H1 (cell line): ENCODE measurements at regions not wholly inside any gene's neighbourhood (a gene's known extent, or its start where the extent isn't known, plus 50 kb on each side); places are given as distances from the start of the nearest gene placed in this dataset.

Source experiments
- CTCF ChIA-PET: fragments of 300-600 bp; sonication (Branson Sonifier 250); formaldehyde crosslinking; loops from one replicate; lab custom pipeline; 2021; ENCODE audit not compliant: partially characterized antibody; lab: Charles Lee
- POLR2A ChIA-PET: fragments of 300-600 bp; sonication (Branson Sonifier 250); formaldehyde crosslinking; loops from one replicate; lab custom pipeline; 2021; ENCODE audit warnings: inconsistent platforms; ENCODE audit not compliant: partially characterized antibody; lab: Charles Lee
- DNase-seq, 2 experiments: peaks; one replicate each; pipeline versions ENCODE4 v3.0.0 to v3.0.0-alpha.2; 2010 to 2022; ENCODE audit warnings: low spot score in 2 of 2, low read depth in 1 of 2, mixed read lengths in 1 of 2
- FAIRE-seq: peaks from 2 replicates; lab custom pipeline; 2011; peaks lifted over from hg19 to GRCh38; lab: Jason Lieb, UNC
- H2AFZ ChIP-seq: 2 replicates; pipeline ENCODE4 v1.8.1; 2012; ENCODE audit warnings: low read length, inconsistent platforms
- H2AK5ac ChIP-seq: 2 replicates; pipeline ENCODE4 v1.6.1; 2013; ENCODE audit warnings: low read depth, low read length
- H2BK120ac ChIP-seq: replicated peaks from 2 replicates; pipeline ENCODE3; 2013; ENCODE audit warnings: low read depth, low read length, inconsistent platforms
- H2BK12ac ChIP-seq: 2 replicates; pipeline ENCODE4 v1.6.1; 2013; ENCODE audit warnings: low read depth, low read length
- H2BK15ac ChIP-seq: 2 replicates; pipeline ENCODE4 v1.6.1; 2013; ENCODE audit warnings: low read length
- H2BK20ac ChIP-seq: 2 replicates; pipeline ENCODE4 v1.6.1; 2013; ENCODE audit warnings: low read length
- H2BK5ac ChIP-seq: 2 replicates; pipeline ENCODE4 v1.6.1; 2013; ENCODE audit warnings: low read depth, low read length
- H3K14ac ChIP-seq: 2 replicates; pipeline ENCODE4 v1.6.1; 2013; ENCODE audit warnings: inconsistent platforms; ENCODE audit not compliant: insufficient read length
- H3K18ac ChIP-seq: 2 replicates; pipeline ENCODE4 v1.6.1; 2013; ENCODE audit warnings: low read length; ENCODE audit errors: extremely low read depth
- H3K23ac ChIP-seq: 2 replicates; pipeline ENCODE4 v1.6.1; 2013; ENCODE audit warnings: inconsistent platforms; ENCODE audit not compliant: insufficient read length
- H3K23me2 ChIP-seq: 2 replicates; pipeline ENCODE4 v1.6.1; 2013; ENCODE audit warnings: low read depth, low read length
- H3K27ac ChIP-seq: 2 replicates; pipeline ENCODE4 v1.6.1; 2011; ENCODE audit warnings: low read depth, low read length, inconsistent platforms
- H3K27me3 ChIP-seq, 4 experiments: replicated peaks in 1 of 4; 1 replicate in 1 of 4; 2 replicates in 3 of 4; pipeline versions ENCODE4 v1.6.1 to v1.8.1; 2011 to 2013; ENCODE audit warnings: low read length in 3 of 4, mild to moderate bottlenecking in 3 of 4, inconsistent platforms in 2 of 4, mixed read lengths in 2 of 4, moderate library complexity in 1 of 4; ENCODE audit not compliant: control insufficient read depth in 3 of 4, insufficient read depth in 3 of 4; ENCODE audit errors: extremely low read depth in 1 of 4
- H3K36me3 ChIP-seq, 4 experiments: 2 replicates each; pipeline versions ENCODE4 v1.6.1 to v1.8.1; 2011 to 2013; ENCODE audit warnings: mild to moderate bottlenecking in 4 of 4, low read length in 3 of 4, moderate library complexity in 2 of 4, control low read depth in 1 of 4, inconsistent platforms in 1 of 4; ENCODE audit not compliant: insufficient read depth in 4 of 4, control insufficient read depth in 2 of 4
- H3K4ac ChIP-seq: replicated peaks from 2 replicates; pipeline ENCODE3; 2013; ENCODE audit warnings: low read length, low read depth, mixed read lengths, inconsistent platforms; ENCODE audit not compliant: insufficient read length
- H3K4me1 ChIP-seq, 4 experiments: replicated peaks in 1 of 4; 1 replicate in 1 of 4; 2 replicates in 3 of 4; pipeline versions ENCODE4 v1.6.1 to v1.8.1; 2011 to 2013; ENCODE audit warnings: low read length in 3 of 4, inconsistent platforms in 2 of 4, mixed read lengths in 1 of 4; ENCODE audit not compliant: insufficient read depth in 4 of 4, control insufficient read depth in 3 of 4
- H3K4me2 ChIP-seq, 2 experiments: 2 replicates each; pipeline versions ENCODE4 v1.6.1 to v1.8.1; 2011 to 2013; ENCODE audit warnings: low read depth in 2 of 2, low read length in 2 of 2, control low read depth in 1 of 2, inconsistent platforms in 1 of 2, mild to moderate bottlenecking in 1 of 2; ENCODE audit not compliant: insufficient read depth in 1 of 2
- H3K4me3 ChIP-seq, 4 experiments: fragments of 200-600, 300-600 bp in 1 of 4; sonication (generic), shearing (Covaris generic), sonication (Bioruptor Twin) in 1 of 4; 2 replicates each; pipeline versions ENCODE4 v1.5.1 to v1.8.1; 2011 to 2016; ENCODE audit warnings: low read length in 4 of 4, low read depth in 3 of 4, control low read depth in 2 of 4, inconsistent platforms in 2 of 4, mild to moderate bottlenecking in 2 of 4, mixed read lengths in 1 of 4, moderate library complexity in 1 of 4; ENCODE audit not compliant: insufficient read depth in 2 of 4; ENCODE audit errors: extremely low read depth in 1 of 4
- H3K56ac ChIP-seq: replicated peaks from 2 replicates; pipeline ENCODE3; 2013; ENCODE audit warnings: low read depth, mild to moderate bottlenecking, mixed read lengths, low read length, inconsistent platforms; ENCODE audit not compliant: insufficient read length
- H3K79me1 ChIP-seq: 2 replicates; pipeline ENCODE4 v1.6.1; 2013; ENCODE audit warnings: low read depth, low read length, control low read depth
- H3K79me2 ChIP-seq, 2 experiments: 2 replicates each; pipeline versions ENCODE4 v1.6.1 to v1.8.1; 2012 to 2013; ENCODE audit warnings: low read length in 2 of 2, mild to moderate bottlenecking in 2 of 2, inconsistent platforms in 1 of 2; ENCODE audit not compliant: insufficient read depth in 2 of 2, control insufficient read depth in 1 of 2
- H3K9ac ChIP-seq, 4 experiments: replicated peaks in 1 of 4; 1 replicate in 1 of 4; 2 replicates in 3 of 4; pipeline versions ENCODE4 v1.6.1 to v1.8.1; 2011 to 2013; ENCODE audit warnings: low read depth in 3 of 4, low read length in 3 of 4, control low read depth in 2 of 4, mild to moderate bottlenecking in 2 of 4, moderate library complexity in 2 of 4, inconsistent platforms in 1 of 4; ENCODE audit errors: extremely low read depth in 1 of 4
- H3K9me3 ChIP-seq, 2 experiments: 2 replicates each; pipeline versions ENCODE4 v1.6.1 to v1.8.1; 2012 to 2013; ENCODE audit warnings: mild to moderate bottlenecking in 2 of 2, moderate library complexity in 2 of 2, control low read depth in 1 of 2, inconsistent platforms in 1 of 2, low read depth in 1 of 2, low read length in 1 of 2, mixed read lengths in 1 of 2; ENCODE audit not compliant: insufficient read depth in 2 of 2
- H4K20me1 ChIP-seq, 2 experiments: replicated peaks in 1 of 2; 2 replicates each; pipeline versions ENCODE3 to v1.8.1; 2011 to 2013; ENCODE audit warnings: inconsistent platforms in 2 of 2, low read length in 2 of 2, mild to moderate bottlenecking in 1 of 2; ENCODE audit not compliant: insufficient read depth in 2 of 2, control insufficient read depth in 1 of 2
- H4K5ac ChIP-seq: 2 replicates; pipeline ENCODE4 v1.6.1; 2013; ENCODE audit warnings: low read length, low read depth, mixed read lengths, inconsistent platforms; ENCODE audit not compliant: insufficient read length
- H4K8ac ChIP-seq: 2 replicates; pipeline ENCODE4 v1.8.0; 2013; ENCODE audit warnings: mild to moderate bottlenecking, moderate library complexity, low read length, inconsistent platforms; ENCODE audit not compliant: insufficient read depth; ENCODE audit errors: extremely low read depth
- H4K91ac ChIP-seq: replicated peaks from 2 replicates; pipeline ENCODE3; 2013; ENCODE audit warnings: low read length, mixed read lengths, inconsistent platforms; ENCODE audit not compliant: insufficient read length
- WGBS, 2 experiments: shearing (Covaris generic) in 1 of 2; methylation state at CpG; one replicate each; pipeline versions ENCODE4 v1.1.6 to v1.1.7; 2013 to 2015; ENCODE audit warnings: low lambda C conversion rate in 2 of 2, mixed read lengths in 2 of 2, inconsistent platforms in 1 of 2, low coverage in 1 of 2, missing lambda C conversion rate in 1 of 2; ENCODE audit not compliant: insufficient replicate concordance in 2 of 2, insufficient coverage in 1 of 2, insufficient read length in 1 of 2; ENCODE audit errors: extremely low coverage in 1 of 2, missing lambda C conversion rate in 1 of 2; 5-methylcytosine and 5-hydroxymethylcytosine counted together
- TF ChIP-seq, protein P1 (sequence below): IDR thresholded peaks from 2 replicates; pipeline ENCODE4 v1.6.1; 2011; ENCODE audit warnings: low read length, improper control_type of control experiment

DNA sequence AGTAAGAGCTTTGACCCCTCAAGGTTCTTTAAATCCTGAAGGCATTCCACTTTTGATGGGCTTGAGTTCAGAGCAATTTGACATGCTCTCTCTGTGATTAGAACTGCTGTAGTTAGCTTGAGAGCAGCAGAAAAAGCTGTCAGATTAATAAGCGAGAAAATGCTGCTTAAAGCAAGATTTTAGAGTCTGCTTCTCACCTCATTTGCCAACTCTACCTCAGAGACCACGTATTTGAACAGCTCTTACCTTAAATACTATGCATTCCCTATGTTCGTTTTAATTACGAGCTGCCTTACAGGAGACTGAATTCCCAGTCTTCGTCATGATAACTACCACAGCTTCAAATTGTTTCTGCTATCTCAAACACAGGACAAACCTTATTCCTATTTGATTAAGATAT is 253.4 kb downstream of the SLITRK6 start:
- H2AK5ac ChIP-seq, result no peak overlapping the region
- ChIA-PET POLR2A (no interaction called here), CTCF (interaction anchor here (0.7 kb wide), 1 partner anchor 835 kb away, joined by 3 read pairs; no protein-coding TSS in a partner anchor)
- no peak overlapping the region for H3K18ac ChIP-seq
- H2BK12ac ChIP-seq, result no peak overlapping the region
- no peaks in the 10 kb centered on the region for H3K79me2 ChIP-seq
- no peak overlapping the region for H4K91ac ChIP-seq
- 89% methylated on average over 5 of the region's 5 CpGs; no CpG with 5 or more reads in 1 of the 2 experiments for WGBS, 2 experiments
- FAIRE-seq (no peak), DNase-seq (no peak)
- H3K79me1 ChIP-seq, result no peaks in the 10 kb centered on the region
- no peak overlapping the region for H3K14ac ChIP-seq
- H3K4ac ChIP-seq, result no peak overlapping the region
- H3K27ac ChIP-seq, result no peak overlapping the region
- no peaks in the 10 kb centered on the region for H3K23me2 ChIP-seq
- H3K4me1 ChIP-seq, result no peaks in the 10 kb centered on the region
- TF ChIP-seq, protein P1, sequence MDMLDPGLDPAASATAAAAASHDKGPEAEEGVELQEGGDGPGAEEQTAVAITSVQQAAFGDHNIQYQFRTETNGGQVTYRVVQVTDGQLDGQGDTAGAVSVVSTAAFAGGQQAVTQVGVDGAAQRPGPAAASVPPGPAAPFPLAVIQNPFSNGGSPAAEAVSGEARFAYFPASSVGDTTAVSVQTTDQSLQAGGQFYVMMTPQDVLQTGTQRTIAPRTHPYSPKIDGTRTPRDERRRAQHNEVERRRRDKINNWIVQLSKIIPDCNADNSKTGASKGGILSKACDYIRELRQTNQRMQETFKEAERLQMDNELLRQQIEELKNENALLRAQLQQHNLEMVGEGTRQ, result no peak
- H2BK15ac ChIP-seq, result no peak overlapping the region
- no peak overlapping the region for H4K8ac ChIP-seq
- H2AFZ ChIP-seq, result 0 out of 2 replicates have a peak overlapping the region, but pooled peaks have one; percentile 8
- no peak overlapping the region for H2BK5ac ChIP-seq
- no peaks in the 10 kb centered on the region for H3K36me3 ChIP-seq
- no peak overlapping the region for H3K56ac ChIP-seq
- no peak overlapping the region for H3K4me2 ChIP-seq
- no peak overlapping the region for H3K9ac ChIP-seq
- H3K9me3 ChIP-seq, result peaks cover 4 to 12% of the 10 kb centered on the region in 2 experiments; a peak in 3 of 4 replicates
- H4K5ac ChIP-seq, result no peak overlapping the region
- H3K23ac ChIP-seq, result no peak overlapping the region
- H4K20me1 ChIP-seq, result no peaks in the 10 kb centered on the region
- H2BK20ac ChIP-seq, result no peak overlapping the region
- H3K27me3 ChIP-seq, result peaks cover 0 to 1% (median 0%) of the 10 kb centered on the region in 4 experiments; a peak in 1 of 7 replicates
- H2BK120ac ChIP-seq, result no peak overlapping the region
- H3K4me3 ChIP-seq, result no peak overlapping the region
